GM18870 (cell line): ENCODE measurements at regions not wholly inside any gene's neighbourhood (a gene's known extent, or its start where the extent isn't known, plus 50 kb on each side); places are given as distances from the start of the nearest gene placed in this dataset.
A peak's percentile ranks its signal among the peaks of the same experiment; 100 is the strongest.
"Not testable (repeated sequence)": the region's sequence is repeated elsewhere in the genome, so short reads cannot be mapped to it uniquely, and the experiment has no call there.

ENCODE experiments used
- ATAC-seq: cut with Tn5 transposase; IDR thresholded peaks from one replicate; pipeline ENCODE4 v1.9.1; 2021; ENCODE audit warnings: moderate library complexity; ENCODE audit not compliant: unreplicated experiment

DNA sequence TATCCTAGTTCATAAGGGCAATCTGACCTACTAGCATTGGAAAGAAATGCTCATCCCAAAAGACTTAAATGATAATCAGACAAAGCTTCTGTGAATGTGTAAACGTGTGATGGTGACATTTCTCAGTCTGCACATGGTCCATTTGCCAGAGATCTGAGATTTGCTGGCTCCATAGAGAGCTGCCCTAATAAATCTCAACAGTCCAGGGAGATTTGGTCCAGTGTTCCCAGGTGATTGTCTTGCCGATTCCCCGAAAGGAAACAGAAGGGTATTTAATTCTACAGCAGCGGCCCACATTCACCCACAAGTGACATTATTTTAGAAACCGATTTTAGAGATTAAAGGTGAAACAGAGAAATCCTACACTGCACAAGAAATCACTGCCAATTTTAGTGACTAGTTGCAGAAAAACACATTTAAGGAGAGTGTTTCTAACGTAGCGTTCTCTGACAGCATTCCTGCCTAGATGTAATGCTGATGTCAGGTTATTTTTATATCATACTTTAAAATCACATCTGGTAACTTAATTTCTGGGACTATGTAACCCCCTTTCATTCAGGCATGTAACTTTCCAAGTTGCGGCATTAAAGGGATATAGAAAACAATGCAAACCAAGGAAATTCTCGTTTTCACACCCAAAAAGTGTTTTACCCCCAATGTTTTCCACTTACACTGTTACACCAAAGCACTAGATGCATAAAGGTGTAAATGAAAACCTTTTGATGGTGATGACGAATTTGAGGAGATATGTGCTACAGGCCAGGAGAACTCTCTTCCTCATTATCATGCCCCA is 231.9 kb upstream of the FN1 start:
- ATAC-seq: no peak

DNA sequence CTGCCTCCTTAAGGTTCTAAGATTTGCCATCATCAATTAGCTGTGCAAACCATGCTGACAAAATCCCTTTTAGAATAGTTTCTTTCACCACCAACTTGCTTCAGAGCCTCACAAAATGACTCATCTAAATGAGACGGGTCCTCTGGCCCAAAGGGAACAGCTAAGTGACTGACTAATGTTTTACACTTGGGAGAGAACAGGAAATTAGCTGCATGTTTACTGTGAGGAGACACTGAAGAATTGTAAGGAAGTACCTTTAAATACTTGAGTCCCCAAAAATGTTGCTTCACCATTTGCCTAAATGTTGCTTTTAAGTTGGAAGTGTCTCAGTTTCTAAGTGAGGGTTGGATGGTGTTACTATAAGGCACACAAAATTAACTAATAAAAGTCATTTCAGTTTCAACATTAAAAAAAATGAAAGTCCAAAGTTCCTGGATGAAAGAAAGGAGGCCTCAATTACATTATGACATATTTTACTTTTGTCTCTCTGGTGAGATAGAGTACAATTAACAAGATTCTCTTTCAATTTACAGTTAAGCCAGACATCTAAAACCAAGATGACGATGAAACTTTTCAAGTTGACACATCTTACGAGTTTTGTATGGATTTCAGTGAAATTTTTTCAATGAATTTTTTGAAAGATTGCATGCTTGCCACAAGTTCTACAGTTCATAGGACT is 229.1 kb upstream of the FN1 start:
- peak; percentile 97 for ATAC-seq

DNA sequence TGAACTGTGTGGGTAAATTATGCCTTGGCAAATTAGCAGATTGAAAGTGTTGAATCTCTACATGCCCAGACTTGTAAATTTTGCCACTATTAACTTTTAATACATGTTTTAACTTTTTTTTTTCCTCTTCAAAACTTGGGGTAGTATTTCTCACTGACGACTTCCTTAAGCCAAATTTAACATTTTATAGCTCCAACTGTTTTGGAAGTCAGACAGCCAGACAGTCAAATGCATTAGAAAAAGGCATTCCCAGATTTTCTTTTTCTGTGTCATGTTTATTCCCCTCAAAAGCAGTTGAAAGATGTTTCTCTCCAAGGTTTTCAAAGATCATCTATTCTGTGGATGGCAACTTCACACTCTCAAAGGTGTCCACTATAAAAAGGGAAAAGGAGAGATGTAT is 226.8 kb upstream of the FN1 start:
- no peak for ATAC-seq

DNA sequence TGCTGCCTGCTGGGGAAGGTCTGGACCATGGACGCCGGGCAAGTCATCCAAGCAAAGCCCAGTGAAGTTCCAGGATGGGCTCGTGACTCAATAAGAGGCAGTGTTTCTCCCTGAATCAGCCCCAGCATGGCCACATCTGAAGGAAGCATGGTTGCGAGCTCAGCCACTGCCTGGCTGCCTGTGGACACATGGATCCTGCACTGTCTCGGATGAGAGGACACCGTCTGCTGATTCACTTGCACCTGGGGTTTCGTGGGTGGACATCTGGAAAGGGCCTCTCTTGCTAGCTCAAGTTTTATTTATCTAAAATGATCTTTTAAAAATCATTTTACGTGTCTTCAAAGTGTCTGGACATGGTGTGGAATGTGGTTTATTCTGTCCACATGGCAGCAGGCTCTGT is 224.8 kb upstream of the FN1 start:
- no peak for ATAC-seq

- no peak for ATAC-seq
Measured at GRCh38 chr2:215659650-215660049, 223.8 kb upstream of the FN1 start.

DNA sequence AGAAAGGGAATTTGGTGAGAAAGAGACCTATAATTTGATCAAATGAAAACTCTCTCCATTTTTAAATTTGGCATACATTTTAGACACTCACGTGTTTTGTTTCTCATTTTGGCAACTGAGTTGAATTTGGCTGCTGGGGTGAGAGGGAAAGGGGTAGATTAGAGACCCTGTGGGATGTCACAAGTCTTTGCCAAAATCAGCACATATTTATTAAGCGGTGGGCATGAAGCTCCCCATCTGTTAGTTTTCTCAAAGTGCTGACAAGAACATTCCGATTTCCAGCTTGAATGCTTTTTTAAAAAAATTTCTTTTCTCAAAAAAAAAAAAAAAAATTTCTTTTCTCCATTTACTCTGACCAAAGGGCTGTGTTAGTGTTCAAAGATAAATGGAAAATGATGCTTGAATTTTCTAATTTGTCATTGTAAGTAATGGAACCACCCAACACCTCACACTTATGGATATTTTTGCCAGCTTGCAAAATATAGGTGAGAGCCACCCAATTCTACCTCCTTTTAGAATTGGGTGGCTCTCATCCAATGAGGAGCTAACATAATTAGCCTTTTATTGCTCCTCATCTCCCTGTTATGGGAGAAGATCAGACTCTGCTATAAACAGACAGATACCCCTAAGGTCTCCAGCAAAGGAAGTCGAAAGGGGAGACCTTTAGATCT is 222.9 kb upstream of the FN1 start:
- no peak for ATAC-seq

GRCh38 chr2:215657844-215658243 is 222.0 kb upstream of the FN1 start:
- no peak for ATAC-seq

- ATAC-seq: no peak
Measured at GRCh38 chr2:215654148-215654819, 218.4 kb upstream of the FN1 start.

DNA sequence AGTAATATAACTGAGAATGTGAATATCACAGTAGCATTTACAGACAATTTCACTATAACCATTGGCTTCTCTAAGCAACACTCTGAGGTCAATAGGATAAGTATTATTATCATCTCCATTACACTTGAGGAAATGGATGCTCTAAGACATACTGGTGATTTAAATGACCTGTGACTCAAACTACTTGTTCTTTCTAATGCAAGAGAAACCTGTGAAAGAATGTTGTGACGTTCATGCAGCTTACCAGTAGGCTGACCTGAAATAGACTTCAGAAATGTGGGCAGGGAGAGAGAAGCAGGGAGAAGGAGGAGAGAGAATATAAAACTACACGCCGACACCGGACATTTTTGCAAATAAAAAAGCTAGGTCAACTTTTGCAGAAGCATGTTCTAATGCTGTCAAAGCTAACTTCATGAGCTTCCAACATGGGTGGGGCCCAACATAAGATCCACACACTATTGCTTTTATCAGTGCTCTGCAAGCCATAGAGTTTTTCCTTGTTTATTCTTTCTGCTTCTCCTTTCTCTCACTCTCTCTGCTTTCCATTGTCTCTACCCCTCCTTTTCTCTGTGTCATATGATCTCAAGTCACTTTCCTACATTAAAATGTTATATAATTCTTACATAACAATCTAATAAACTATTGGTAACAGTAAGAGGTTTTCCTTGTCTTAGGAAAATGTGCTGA is 217.6 kb upstream of the FN1 start:
- no peak for ATAC-seq

- ATAC-seq: no peak
Measured at GRCh38 chr2:215652388-215652787, 216.5 kb upstream of the FN1 start.

GRCh38 chr2:215651412-215651811 is 215.5 kb upstream of the FN1 start:
- ATAC-seq: no peak

DNA sequence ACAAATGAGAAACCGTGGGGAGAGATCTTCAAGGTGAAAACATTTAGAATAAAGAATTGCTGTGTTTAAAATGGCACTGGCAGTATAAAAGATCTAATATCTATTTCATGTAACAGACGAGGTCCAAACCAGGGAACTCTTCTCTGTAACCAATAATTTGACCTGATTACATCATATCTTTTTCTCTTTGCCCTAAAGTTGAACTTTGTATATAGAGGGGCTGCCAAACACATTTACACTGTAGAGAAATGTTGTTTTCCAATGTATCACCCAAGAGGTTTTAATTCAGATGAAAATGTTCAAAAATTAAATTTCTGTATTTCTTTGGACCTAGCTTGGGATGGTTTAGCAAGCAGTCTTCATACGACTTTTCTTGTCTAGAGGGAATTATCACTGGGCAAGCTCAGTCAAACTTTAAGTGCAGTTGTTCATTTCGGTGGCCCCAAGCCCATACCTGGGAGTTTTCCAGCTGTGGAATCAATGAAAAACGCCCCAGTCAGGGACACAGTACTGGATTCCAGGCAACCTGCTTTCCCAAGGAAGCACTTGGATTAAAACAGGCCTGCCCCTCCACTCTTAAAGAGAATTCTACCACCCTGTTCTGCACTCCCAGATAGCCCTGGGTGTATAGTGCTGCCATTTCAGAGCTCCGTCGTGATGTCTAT is 208.5 kb upstream of the FN1 start:
- ATAC-seq: no peak

DNA sequence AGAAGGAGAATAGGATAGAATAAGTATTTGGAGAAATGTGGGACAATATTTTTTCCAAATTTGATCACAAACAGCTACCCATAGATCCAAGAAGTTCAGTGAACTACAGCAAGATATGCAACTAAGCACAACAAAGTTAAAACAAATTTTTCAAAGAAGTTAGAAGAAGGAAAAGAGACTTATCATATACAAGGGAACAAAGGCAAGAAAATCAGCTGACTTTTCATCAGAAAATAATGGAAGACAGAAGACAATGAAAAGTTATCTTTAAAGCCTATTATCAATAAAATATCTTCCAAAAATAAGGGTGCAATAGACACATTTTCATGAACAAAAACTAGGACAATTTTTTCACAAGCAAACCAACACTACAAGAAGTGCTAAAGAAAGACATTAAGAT is 202.8 kb upstream of the FN1 start:
- ATAC-seq: no peak

DNA sequence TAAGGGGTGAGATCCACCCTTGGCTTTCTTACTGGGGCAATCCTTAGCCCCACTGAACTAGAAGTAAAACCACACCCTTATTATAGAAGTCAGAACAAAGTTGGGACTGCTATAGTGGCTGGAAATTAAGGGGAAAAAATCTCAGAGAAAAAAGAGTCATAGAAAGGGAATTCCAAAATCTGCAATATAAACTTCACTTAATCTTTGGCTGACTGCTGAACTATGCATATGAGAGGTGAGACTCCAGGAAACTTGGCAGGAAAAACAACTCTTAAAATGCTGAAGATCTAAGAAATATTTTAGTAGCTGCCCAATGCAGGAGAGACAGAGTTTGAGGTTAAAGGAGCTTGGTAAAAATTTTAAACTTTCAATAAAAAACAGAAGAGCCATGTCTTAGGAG is 201.8 kb upstream of the FN1 start:
- ATAC-seq: no peak

DNA sequence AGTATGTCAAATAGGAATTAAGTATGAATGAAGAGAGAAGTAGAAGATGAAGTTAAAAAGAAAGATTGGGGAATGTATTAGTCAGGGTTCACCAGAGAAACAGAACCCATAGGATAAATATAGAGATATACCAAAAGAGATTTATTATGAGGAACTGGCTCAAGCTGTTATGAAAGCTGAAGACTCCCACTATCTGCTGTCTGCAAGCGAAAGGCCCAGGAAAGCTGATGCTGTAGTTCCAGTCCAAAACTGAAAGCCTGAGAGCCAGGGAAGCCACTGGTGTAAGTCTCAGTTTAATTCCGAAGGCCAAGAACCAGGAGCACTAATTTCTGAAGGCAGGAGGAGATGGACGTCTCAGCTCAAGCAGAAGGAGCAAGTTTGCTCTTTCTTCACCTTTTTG is 200.9 kb upstream of the FN1 start:
- ATAC-seq: no peak

- no peak for ATAC-seq
Measured at GRCh38 chr2:215635788-215636139, 199.9 kb upstream of the FN1 start.

DNA sequence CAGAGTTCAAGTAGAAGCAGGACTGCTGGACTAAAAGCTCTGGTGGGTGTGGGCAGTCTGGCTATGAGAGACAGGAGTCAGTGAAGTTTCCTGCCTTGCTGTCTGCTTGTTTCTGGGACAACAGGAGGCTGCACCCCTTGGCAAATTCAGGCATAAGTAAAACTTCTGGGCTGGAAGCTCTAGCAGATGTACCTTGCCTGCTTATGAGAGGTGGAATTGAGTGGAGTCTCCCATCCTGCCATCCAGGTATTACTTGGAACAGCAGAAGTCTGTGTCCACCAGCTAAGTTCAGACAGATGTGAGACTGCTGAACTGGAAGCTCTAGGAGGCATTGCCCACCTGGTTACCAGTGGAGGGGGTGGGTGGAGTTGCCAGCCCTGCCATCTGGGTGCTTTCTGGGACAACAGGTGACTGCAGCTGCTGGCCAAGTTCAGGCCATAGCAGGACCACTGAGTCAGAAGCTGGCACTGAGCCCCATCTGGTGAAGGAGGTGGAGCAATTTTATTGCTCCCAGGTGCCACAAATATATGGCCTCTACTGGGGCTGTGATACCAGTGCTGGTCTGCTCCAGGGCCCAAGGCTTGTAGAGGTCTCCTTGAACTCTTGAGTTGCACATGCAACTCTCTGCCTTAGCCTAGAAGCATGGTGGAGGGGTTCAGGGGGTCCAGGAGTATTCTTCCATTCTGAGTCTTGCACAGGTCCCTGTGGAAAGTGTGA is 199.4 kb upstream of the FN1 start:
- ATAC-seq: no peak

- no peak for ATAC-seq
Measured at GRCh38 chr2:215633360-215633759, 197.5 kb upstream of the FN1 start.

DNA sequence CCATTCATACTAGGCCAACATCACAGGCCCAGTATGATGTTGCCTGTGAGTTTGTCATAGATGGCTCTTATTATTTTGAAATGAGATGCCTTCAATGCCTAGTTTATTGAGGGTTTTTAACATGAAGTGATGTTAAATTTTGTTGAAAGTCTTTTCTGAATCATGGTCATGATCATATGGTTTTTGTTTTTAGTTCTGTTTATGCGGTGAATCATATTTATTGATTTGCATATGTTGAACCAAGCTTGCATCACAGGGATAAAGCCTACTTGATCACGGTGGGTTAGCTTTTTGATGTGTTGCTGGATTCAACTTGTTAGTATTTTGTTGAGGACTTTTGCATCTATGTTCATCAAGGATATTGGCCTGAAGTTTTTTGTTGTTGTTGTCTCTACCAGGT is 195.8 kb upstream of the FN1 start:
- ATAC-seq: no peak

- not testable (repeated sequence) for ATAC-seq
Measured at GRCh38 chr2:215630796-215631195, 194.9 kb upstream of the FN1 start.
